ENCODE measurements at regions not wholly inside any gene's neighbourhood (a gene's known extent, or its start where the extent isn't known, plus 50 kb on each side); places are given as distances from the start of the nearest gene placed in this dataset.
"Not testable (repeated sequence)": the region's sequence is repeated elsewhere in the genome, so short reads cannot be mapped to it uniquely, and the experiment has no call there.

DNA sequence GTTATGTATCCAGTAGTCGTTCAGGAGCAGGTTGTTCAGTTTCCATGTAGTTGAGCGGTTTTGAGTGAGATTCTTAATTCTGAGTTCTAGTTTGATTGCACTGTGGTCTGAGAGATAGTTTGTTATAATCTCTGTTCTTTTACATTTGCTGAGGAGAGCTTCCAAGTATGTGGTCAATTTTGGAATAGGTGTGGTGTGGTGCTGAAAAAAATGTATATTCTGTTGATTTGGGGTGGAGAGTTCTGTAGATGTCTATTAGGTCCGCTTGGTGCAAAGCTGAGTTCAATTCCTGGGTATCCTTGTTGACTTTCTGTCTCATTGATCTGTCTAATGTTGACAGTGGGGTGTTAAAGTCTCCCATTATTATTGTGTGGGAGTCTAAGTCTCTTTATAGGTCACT is 68.6 kb upstream of the IZUMO1R start:
- not testable (repeated sequence) for H4K20me1 ChIP-seq (ENCODE audit: insufficient read depth); H3K27ac ChIP-seq (ENCODE audit: low read length); H2AFZ ChIP-seq (ENCODE audit: low read depth, low read length); H3K9me2 ChIP-seq (ENCODE audit: insufficient read depth, low read length); H3K79me2 ChIP-seq (replicated peaks; ENCODE audit: insufficient read depth, low read length); H3K4me3 ChIP-seq (ENCODE audit: low read length); H3K9me3 ChIP-seq (ENCODE audit: low read length); H3F3A ChIP-seq (ENCODE audit: insufficient read depth, low read length, poor library complexity, severe bottlenecking); H3K36me3 ChIP-seq (ENCODE audit: insufficient read depth, low read length); H3K4me2 ChIP-seq (ENCODE audit: low read length); H3K27me3 ChIP-seq (ENCODE audit: insufficient read depth, low read depth, low read length); H3K9ac ChIP-seq (ENCODE audit: low read length)

DNA sequence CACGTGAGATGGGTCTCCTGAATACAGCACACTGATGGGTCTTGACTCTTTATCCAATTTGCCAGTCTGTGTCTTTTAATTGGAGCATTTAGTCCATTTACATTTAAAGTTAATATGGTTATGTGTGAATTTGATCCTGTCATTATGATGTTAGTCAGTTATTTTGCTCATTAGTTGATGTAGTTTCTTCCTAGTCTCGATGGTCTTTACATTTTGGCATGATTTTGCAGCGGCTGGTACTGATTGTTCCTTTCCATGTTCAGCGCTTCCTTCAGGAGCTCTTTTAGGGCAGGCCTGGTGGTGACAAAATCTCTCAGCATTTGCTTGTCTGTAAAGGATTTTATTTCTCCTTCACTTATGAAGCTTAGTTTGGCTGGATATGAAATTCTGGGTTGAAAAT is 68.0 kb upstream of the IZUMO1R start:
- not testable (repeated sequence) for H3K4me3 ChIP-seq (ENCODE audit: low read length); H4K20me1 ChIP-seq (ENCODE audit: insufficient read depth); H3K9me3 ChIP-seq (ENCODE audit: low read length); H3K27me3 ChIP-seq (ENCODE audit: insufficient read depth, low read depth, low read length); H3K36me3 ChIP-seq (ENCODE audit: insufficient read depth, low read length); H3K9me2 ChIP-seq (ENCODE audit: insufficient read depth, low read length); H3F3A ChIP-seq (ENCODE audit: insufficient read depth, low read length, poor library complexity, severe bottlenecking); H3K79me2 ChIP-seq (replicated peaks; ENCODE audit: insufficient read depth, low read length); H2AFZ ChIP-seq (ENCODE audit: low read depth, low read length); H3K27ac ChIP-seq (ENCODE audit: low read length); H3K4me2 ChIP-seq (ENCODE audit: low read length); H3K9ac ChIP-seq (ENCODE audit: low read length)

DNA sequence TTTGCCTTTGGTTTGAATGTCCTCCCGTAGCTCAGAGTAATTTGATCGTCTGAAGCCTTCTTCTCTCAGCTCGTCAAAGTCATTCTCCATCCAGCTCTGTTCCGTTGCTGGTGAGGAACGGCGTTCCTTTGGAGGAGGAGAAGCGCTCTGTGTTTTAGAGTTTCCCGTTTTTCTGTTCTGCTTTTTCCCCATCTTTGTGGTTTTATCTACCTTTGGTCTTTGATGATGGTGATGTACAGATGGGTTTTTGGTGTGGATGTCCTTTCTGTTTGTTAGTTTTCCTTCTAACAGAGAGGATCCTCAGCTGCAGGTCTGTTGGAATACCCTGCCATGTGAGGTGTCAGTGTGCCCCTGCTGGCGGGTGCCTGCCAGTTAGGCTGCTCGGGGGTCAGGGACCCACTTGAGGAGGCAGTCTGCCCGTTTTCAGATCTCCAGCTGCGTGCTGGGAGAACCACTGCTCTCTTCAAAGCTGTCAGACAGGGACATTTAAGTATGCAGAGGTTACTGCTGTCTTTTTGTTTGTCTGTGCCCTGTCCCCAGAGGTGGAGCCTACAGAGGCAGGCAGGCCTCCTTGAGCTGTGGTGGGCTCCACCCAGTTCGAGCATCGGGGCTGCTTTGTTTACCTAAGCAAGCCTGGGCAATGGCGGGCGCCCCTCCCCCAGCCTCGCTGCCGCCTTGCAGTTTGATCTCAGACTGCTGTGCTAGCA is 66.8 kb upstream of the IZUMO1R start:
- H2AFZ ChIP-seq (ENCODE audit: low read depth, low read length); H3K4me2 ChIP-seq (ENCODE audit: low read length); H3F3A ChIP-seq (ENCODE audit: insufficient read depth, low read length, poor library complexity, severe bottlenecking); H3K27ac ChIP-seq (ENCODE audit: low read length); H3K9ac ChIP-seq (ENCODE audit: low read length); H3K27me3 ChIP-seq (ENCODE audit: insufficient read depth, low read depth, low read length); H3K9me3 ChIP-seq (ENCODE audit: low read length); H3K4me3 ChIP-seq (ENCODE audit: low read length); H4K20me1 ChIP-seq (ENCODE audit: insufficient read depth); H3K9me2 ChIP-seq (ENCODE audit: insufficient read depth, low read length); H3K36me3 ChIP-seq (ENCODE audit: insufficient read depth, low read length); H3K79me2 ChIP-seq (replicated peaks; ENCODE audit: insufficient read depth, low read length): not testable (repeated sequence)

DNA sequence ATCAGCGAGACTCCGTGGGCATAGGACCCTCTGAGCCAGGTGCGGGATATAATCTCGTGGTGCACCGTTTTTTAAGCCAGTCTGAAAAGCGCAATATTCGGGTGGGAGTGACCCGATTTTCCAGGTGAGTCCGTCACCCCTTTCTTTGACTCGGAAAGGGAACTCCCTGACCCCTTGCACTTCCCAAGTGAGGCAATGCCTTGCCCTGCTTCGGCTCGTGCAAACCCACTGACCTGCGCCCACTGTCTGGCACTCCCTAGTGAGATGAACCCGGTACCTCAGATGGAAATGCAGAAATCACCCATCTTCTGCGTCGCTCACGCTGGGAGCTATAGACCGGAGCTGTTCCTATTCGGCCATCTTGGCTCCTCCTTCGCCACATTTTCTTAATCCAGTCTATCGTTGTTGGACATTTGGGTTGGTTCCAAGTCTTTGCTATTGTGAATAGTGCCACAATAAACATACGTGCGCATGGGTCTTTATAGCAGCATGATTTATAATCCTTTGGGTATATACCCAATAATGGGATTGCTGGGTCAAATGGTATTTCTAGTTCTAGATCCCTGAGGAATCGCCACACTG is 66.1 kb upstream of the IZUMO1R start:
- TF ChIP-seq SMC3 (conservative IDR thresholded peaks at IDR 0.05; ENCODE audit: poor library complexity) (peak; percentile 17), MXI1 (conservative IDR thresholded peaks at IDR 0.05; ENCODE audit: poor library complexity, severe bottlenecking) (peak; percentile 23)
- not testable (repeated sequence) for H3K79me2 ChIP-seq (replicated peaks; ENCODE audit: insufficient read depth, low read length); H3K36me3 ChIP-seq (ENCODE audit: insufficient read depth, low read length); H3K27me3 ChIP-seq (ENCODE audit: insufficient read depth, low read depth, low read length); H3K4me3 ChIP-seq (ENCODE audit: low read length); H2AFZ ChIP-seq (ENCODE audit: low read depth, low read length); H3K9me3 ChIP-seq (ENCODE audit: low read length); H3K9ac ChIP-seq (ENCODE audit: low read length); H4K20me1 ChIP-seq (ENCODE audit: insufficient read depth); H3K9me2 ChIP-seq (ENCODE audit: insufficient read depth, low read length); H3K27ac ChIP-seq (ENCODE audit: low read length); H3K4me2 ChIP-seq (ENCODE audit: low read length); H3F3A ChIP-seq (ENCODE audit: insufficient read depth, low read length, poor library complexity, severe bottlenecking)

DNA sequence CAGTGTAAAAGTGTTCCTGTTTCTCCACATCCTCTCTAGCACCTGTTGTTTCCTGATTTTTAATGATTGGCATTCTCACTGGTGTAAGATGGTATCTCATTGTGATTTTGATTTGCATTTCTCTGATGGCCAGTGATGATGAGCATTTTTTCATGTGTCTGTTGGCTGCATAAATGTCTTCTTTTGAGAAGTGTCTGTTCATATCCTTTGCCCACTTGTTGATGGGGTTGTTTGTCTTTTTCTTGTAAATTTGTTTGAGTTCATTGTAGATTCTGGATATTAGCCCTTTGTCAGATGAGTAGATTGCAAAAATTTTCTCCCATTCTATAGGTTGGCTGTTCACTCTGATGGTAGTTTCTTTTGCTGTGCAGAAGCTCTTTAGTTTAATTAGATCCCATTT is 65.6 kb upstream of the IZUMO1R start:
- not testable (repeated sequence) for H3K4me2 ChIP-seq (ENCODE audit: low read length); H3K27ac ChIP-seq (ENCODE audit: low read length); H3K9ac ChIP-seq (ENCODE audit: low read length); H3K79me2 ChIP-seq (replicated peaks; ENCODE audit: insufficient read depth, low read length); H3K36me3 ChIP-seq (ENCODE audit: insufficient read depth, low read length); H2AFZ ChIP-seq (ENCODE audit: low read depth, low read length); H3K4me3 ChIP-seq (ENCODE audit: low read length); H3K9me2 ChIP-seq (ENCODE audit: insufficient read depth, low read length); H3K27me3 ChIP-seq (ENCODE audit: insufficient read depth, low read depth, low read length); H3F3A ChIP-seq (ENCODE audit: insufficient read depth, low read length, poor library complexity, severe bottlenecking); H4K20me1 ChIP-seq (ENCODE audit: insufficient read depth); H3K9me3 ChIP-seq (ENCODE audit: low read length)
